T-cell (primary cell): ENCODE measurements at regions not wholly inside any gene's neighbourhood (a gene's known extent, or its start where the extent isn't known, plus 50 kb on each side); places are given as distances from the start of the nearest gene placed in this dataset.
A peak's percentile ranks its signal among the peaks of the same experiment; 100 is the strongest.

Source experiments
- ATAC-seq, 4 experiments: fragments of 200-7000 bp in 3 of 4; fragments of 150-1000 bp in 1 of 4; cut with Tn5 transposase; replicated peaks in 1 of 4; 1 replicate in 3 of 4; 2 replicates in 1 of 4; pipeline ENCODE4 v1.10.0; 2021; ENCODE audit warnings: moderate library complexity in 3 of 4, mild to moderate bottlenecking in 2 of 4, moderate number of reproducible peaks in 1 of 4
- CTCF ChIA-PET, 2 donors: fragments of 300-600 bp; sonication (Branson Sonifier 250); formaldehyde crosslinking; loops; one replicate each; lab custom pipeline; 2022; ENCODE audit warnings: antibody characterized with exemption in 2 of 2; lab: Charles Lee
- POLR2A ChIA-PET, 2 donors: fragments of 300-600 bp; sonication (Branson Sonifier 250); formaldehyde crosslinking; loops; one replicate each; lab custom pipeline; 2022; ENCODE audit warnings: antibody characterized with exemption in 2 of 2; lab: Charles Lee
- DNase-seq, 35 experiments: peaks; one replicate each; pipeline versions ENCODE4 v3.0.0 to v3.0.0-alpha.2; 2013 to 2023
- H3K27ac ChIP-seq: one replicate; pipeline ENCODE4 v1.5.1; 2013; ENCODE audit warnings: low read length
- H3K27me3 ChIP-seq, 2 experiments: replicated peaks in 1 of 2; 1 replicate in 1 of 2; 2 replicates in 1 of 2; pipeline versions ENCODE4 v1.6.1 to v1.7.0; 2013; ENCODE audit warnings: low read length in 1 of 2, mixed read lengths in 1 of 2; ENCODE audit not compliant: control insufficient read depth in 2 of 2, insufficient read depth in 2 of 2; ENCODE audit errors: extremely low read depth in 1 of 2
- H3K36me3 ChIP-seq, 2 donors: 1 replicate in 1 of 2; 2 replicates in 1 of 2; pipeline versions ENCODE4 v1.6.1 to v1.7.0; 2013; ENCODE audit warnings: low read length in 1 of 2; ENCODE audit not compliant: control insufficient read depth in 2 of 2, insufficient read depth in 1 of 2; ENCODE audit errors: extremely low read depth in 1 of 2
- H3K4me1 ChIP-seq, 2 experiments: 1 replicate in 1 of 2; 2 replicates in 1 of 2; pipeline versions ENCODE4 v1.6.1 to v1.7.0; 2013; ENCODE audit warnings: low read length in 2 of 2, mixed read lengths in 1 of 2; ENCODE audit not compliant: insufficient read depth in 2 of 2, control insufficient read depth in 1 of 2; ENCODE audit errors: extremely low read depth in 1 of 2
- H3K4me3 ChIP-seq, 2 donors: 1 replicate in 1 of 2; 2 replicates in 1 of 2; pipeline versions ENCODE4 v1.5.1 to v1.7.0; 2013; ENCODE audit warnings: mild to moderate bottlenecking in 2 of 2, low read length in 1 of 2, moderate library complexity in 1 of 2; ENCODE audit not compliant: control insufficient read depth in 1 of 2; ENCODE audit errors: extremely low read depth in 1 of 2
- H3K9me3 ChIP-seq: 2 replicates; pipeline ENCODE4 v1.7.0; 2013
- H3K27ac Mint-ChIP-seq, 2 donors: one replicate each; pipeline ENCODE4 v1.8.0; 2020 to 2021; ENCODE audit warnings: mild to moderate bottlenecking in 2 of 2, mixed read lengths in 2 of 2
- H3K27me3 Mint-ChIP-seq, 2 donors: one replicate each; pipeline ENCODE4 v1.8.0; 2021 to 2022; ENCODE audit warnings: mixed read lengths in 2 of 2
- H3K36me3 Mint-ChIP-seq: one replicate; pipeline ENCODE4 v1.8.0; 2021; ENCODE audit warnings: mixed read lengths
- H3K4me1 Mint-ChIP-seq, 3 donors: one replicate each; pipeline ENCODE4 v1.8.0; 2020 to 2022; ENCODE audit warnings: mixed read lengths in 3 of 3, mild to moderate bottlenecking in 1 of 3
- H3K4me3 Mint-ChIP-seq, 3 donors: one replicate each; pipeline ENCODE4 v1.8.0; 2020 to 2022; ENCODE audit warnings: mild to moderate bottlenecking in 3 of 3, mixed read lengths in 3 of 3, moderate library complexity in 3 of 3
- H3K9me3 Mint-ChIP-seq, 3 donors: one replicate each; pipeline ENCODE4 v1.8.0; 2020 to 2022; ENCODE audit warnings: mixed read lengths in 3 of 3
- WGBS: methylation state at CpG from one replicate; pipeline ENCODE4 v1.1.5; 2013; ENCODE audit warnings: missing lambda C conversion rate; ENCODE audit not compliant: insufficient coverage; 5-methylcytosine and 5-hydroxymethylcytosine counted together

GRCh38 chr11:21625982-21626381 lies 566.9 kb upstream of the ANO5 start:
- no peaks in the 10 kb centered on the region for H3K27me3 Mint-ChIP-seq
- peak in 1 of 35 experiments; percentile 18 for DNase-seq
- H3K36me3 ChIP-seq = no peaks in the 10 kb centered on the region
- H3K36me3 Mint-ChIP-seq = no peaks in the 10 kb centered on the region
- H3K27me3 ChIP-seq = no peaks in the 10 kb centered on the region
- 33% methylated on average over 3 of the region's 5 CpGs for WGBS
- no peak overlapping the region for H3K4me3 ChIP-seq
- CTCF ChIA-PET = no interaction called here
- POLR2A ChIA-PET = no interaction called here
- H3K9me3 Mint-ChIP-seq = peaks cover 6 to 12% (median 11%) of the 10 kb centered on the region in 3 donors
- ATAC-seq = no peak
- H3K27ac ChIP-seq = no peak overlapping the region
- no peaks in the 10 kb centered on the region for H3K4me1 ChIP-seq
- no peak overlapping the region for H3K27ac Mint-ChIP-seq
- H3K9me3 ChIP-seq = no peaks in the 10 kb centered on the region
- H3K4me3 Mint-ChIP-seq = no peak overlapping the region
- no peaks in the 10 kb centered on the region for H3K4me1 Mint-ChIP-seq

- Histone ChIP-seq H3K4me1 (no peaks in the 10 kb centered on the region), H3K27ac (no peak overlapping the region), H3K9me3 (no peaks in the 10 kb centered on the region), H3K27me3 (no peaks in the 10 kb centered on the region), H3K36me3 (no peaks in the 10 kb centered on the region), H3K4me3 (no peak overlapping the region)
- ATAC-seq (no peak), DNase-seq (no peak)
- 44% methylated on average over 1 of the region's 3 CpGs for WGBS
- Mint-ChIP-seq H3K4me1 (no peaks in the 10 kb centered on the region), H3K36me3 (no peaks in the 10 kb centered on the region), H3K27ac (no peak overlapping the region), H3K4me3 (no peak overlapping the region), H3K9me3 (peaks cover 6 to 15% (median 11%) of the 10 kb centered on the region in 3 donors), H3K27me3 (no peaks in the 10 kb centered on the region)
- ChIA-PET POLR2A (no interaction called here), CTCF (no interaction called here)
Observed at GRCh38 chr11:21628641-21629040, 564.2 kb upstream of the ANO5 start.

DNA sequence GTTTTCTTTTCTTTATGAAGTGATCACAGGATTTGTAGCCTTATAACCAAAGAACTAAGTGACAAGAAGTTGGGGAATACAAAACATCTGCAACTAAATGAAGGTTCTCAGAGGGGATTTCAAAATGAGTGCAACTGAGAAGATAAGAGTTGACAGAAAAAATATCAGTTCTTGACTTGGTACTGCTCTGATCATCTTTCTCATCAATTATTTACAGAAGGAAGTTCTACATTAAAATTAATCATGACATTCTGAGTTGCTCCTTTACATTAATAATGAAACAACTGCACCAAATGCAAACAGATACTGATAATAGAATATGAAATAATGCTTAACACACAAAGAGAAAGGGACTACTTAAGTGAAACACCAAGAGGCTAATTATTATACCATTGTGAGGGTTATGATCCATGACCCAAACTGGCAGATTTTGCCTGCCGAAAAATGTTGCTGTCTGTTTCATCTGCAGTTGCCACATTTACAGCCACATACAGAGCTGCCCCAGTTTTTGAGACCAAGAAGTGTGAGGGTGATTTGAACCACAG lies 561.9 kb upstream of the ANO5 start:
- Mint-ChIP-seq H3K4me3 (no peak overlapping the region), H3K9me3 (peaks cover 4 to 18% (median 11%) of the 10 kb centered on the region in 3 donors), H3K27me3 (no peaks in the 10 kb centered on the region), H3K36me3 (no peaks in the 10 kb centered on the region), H3K27ac (no peak overlapping the region), H3K4me1 (no peaks in the 10 kb centered on the region)
- H3K27me3 ChIP-seq = no peaks in the 10 kb centered on the region
- POLR2A ChIA-PET = no interaction called here
- no peaks in the 10 kb centered on the region for H3K4me1 ChIP-seq
- H3K36me3 ChIP-seq = no peaks in the 10 kb centered on the region
- CTCF ChIA-PET = no interaction called here
- no CpG with 5 or more reads among the region's 1 CpG for WGBS
- no peak overlapping the region for H3K27ac ChIP-seq
- no peak for DNase-seq
- no peaks in the 10 kb centered on the region for H3K9me3 ChIP-seq
- no peak for ATAC-seq
- H3K4me3 ChIP-seq = no peak overlapping the region

GRCh38 chr11:21631991-21632390 lies 560.9 kb upstream of the ANO5 start:
- ATAC-seq = no peak
- CTCF ChIA-PET = no interaction called here
- H3K4me1 Mint-ChIP-seq = no peaks in the 10 kb centered on the region

DNA sequence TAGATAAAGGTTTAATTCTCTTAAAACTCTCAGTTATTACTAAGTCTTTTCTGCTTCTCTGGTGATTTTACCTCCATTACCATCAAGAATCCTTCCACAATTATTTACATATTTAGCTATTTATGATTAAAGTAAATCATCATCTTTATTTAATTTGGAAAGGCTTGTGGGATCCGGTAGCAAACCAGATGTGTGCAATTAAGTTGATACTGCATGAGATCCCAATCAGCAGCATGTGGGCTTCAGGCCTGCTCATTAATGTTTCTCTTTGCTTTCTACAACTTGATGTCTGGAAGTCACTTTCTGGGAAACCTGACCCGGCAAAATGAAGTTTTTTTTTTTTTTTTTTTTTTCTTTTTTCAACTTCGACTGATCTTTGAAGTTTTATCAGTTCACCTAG lies 558.4 kb upstream of the ANO5 start:
- DNase-seq (no peak), ATAC-seq (no peak)
- no peaks in the 10 kb centered on the region for H3K27me3 Mint-ChIP-seq
- POLR2A ChIA-PET = no interaction called here
- Histone ChIP-seq H3K27me3 (no peaks in the 10 kb centered on the region), H3K36me3 (no peaks in the 10 kb centered on the region), H3K4me1 (no peaks in the 10 kb centered on the region), H3K27ac (no peak overlapping the region), H3K9me3 (no peaks in the 10 kb centered on the region), H3K4me3 (no peak overlapping the region)
- CTCF ChIA-PET = no interaction called here
- no peak overlapping the region for H3K4me3 Mint-ChIP-seq
- peaks cover 3 to 6% (median 4%) of the 10 kb centered on the region in 3 donors for H3K9me3 Mint-ChIP-seq
- WGBS = 89% methylated on average over 2 of the region's 3 CpGs
- no peak overlapping the region for H3K27ac Mint-ChIP-seq
- H3K4me1 Mint-ChIP-seq = no peaks in the 10 kb centered on the region
- no peaks in the 10 kb centered on the region for H3K36me3 Mint-ChIP-seq

More at GRCh38 chr11:21631991-21632390, 560.9 kb upstream of the ANO5 start:
- 89% methylated on average over 6 of the region's 7 CpGs for WGBS
- Mint-ChIP-seq H3K4me3 (no peak overlapping the region), H3K27me3 (no peaks in the 10 kb centered on the region), H3K36me3 (no peaks in the 10 kb centered on the region), H3K27ac (no peak overlapping the region), H3K9me3 (peaks cover 4 to 18% (median 7%) of the 10 kb centered on the region in 3 donors)
- no peak overlapping the region for H3K27ac ChIP-seq
- no peak for DNase-seq
- H3K4me1 ChIP-seq = no peaks in the 10 kb centered on the region
- H3K27me3 ChIP-seq = no peaks in the 10 kb centered on the region
- POLR2A ChIA-PET = no interaction called here
- H3K36me3 ChIP-seq = no peaks in the 10 kb centered on the region
- no peak overlapping the region for H3K4me3 ChIP-seq
- no peaks in the 10 kb centered on the region for H3K9me3 ChIP-seq

DNA sequence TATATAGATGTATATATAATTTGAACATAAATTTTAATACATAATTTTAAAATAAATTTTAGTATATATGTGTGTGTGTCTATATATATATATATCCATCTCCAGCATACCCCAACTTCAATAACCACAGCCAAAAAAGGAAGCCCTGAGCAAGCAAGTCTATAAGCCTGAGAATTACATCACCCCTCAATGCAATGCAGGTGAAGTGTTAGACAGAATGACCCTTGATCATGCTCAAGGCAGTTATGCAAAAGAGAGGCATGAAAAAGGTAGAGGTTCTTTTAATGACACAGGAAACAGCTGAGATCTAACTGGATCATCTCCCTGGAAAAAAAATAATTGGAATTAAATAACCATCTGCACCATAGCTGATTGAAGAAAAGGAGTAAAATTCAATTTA lies 557.9 kb upstream of the ANO5 start:
- H3K36me3 Mint-ChIP-seq = no peaks in the 10 kb centered on the region

More for the DNA sequence above, 557.9 kb upstream of the ANO5 start:
- H3K4me3 Mint-ChIP-seq = no peak overlapping the region
- H3K27me3 Mint-ChIP-seq = no peaks in the 10 kb centered on the region
- H3K27me3 ChIP-seq = no peaks in the 10 kb centered on the region
- no peaks in the 10 kb centered on the region for H3K4me1 ChIP-seq
- CTCF ChIA-PET = no interaction called here
- H3K36me3 ChIP-seq = no peaks in the 10 kb centered on the region
- H3K9me3 Mint-ChIP-seq = peaks cover 3 to 6% (median 4%) of the 10 kb centered on the region in 3 donors
- no peaks in the 10 kb centered on the region for H3K9me3 ChIP-seq
- no peak for DNase-seq
- H3K27ac ChIP-seq = no peak overlapping the region
- no peak overlapping the region for H3K4me3 ChIP-seq
- H3K27ac Mint-ChIP-seq = no peak overlapping the region
- H3K4me1 Mint-ChIP-seq = no peaks in the 10 kb centered on the region
- no peak for ATAC-seq
- POLR2A ChIA-PET = no interaction called here
